Brain microvascular endothelial cell (primary cell): ENCODE measurements at regions not wholly inside any gene's neighbourhood (a gene's known extent, or its start where the extent isn't known, plus 50 kb on each side); places are given as distances from the start of the nearest gene placed in this dataset.

Experiments used
- DNase-seq: peaks from one replicate; pipeline ENCODE4 v3.0.0-alpha.2; 2020
- H3K27ac ChIP-seq: fragments of 250-450 bp; sonication (Bioruptor Pico); 2 replicates; pipeline ENCODE4 v1.5.1; 2020; ENCODE audit warnings: mild to moderate bottlenecking, moderate library complexity
- H3K27me3 ChIP-seq: fragments of 250-450 bp; sonication (Bioruptor Pico); replicated peaks from 2 replicates; pipeline ENCODE4 v1.5.1; 2020; ENCODE audit warnings: mild to moderate bottlenecking
- H3K36me3 ChIP-seq: fragments of 250-450 bp; sonication (Bioruptor Pico); replicated peaks from 2 replicates; pipeline ENCODE4 v1.5.1; 2020; ENCODE audit warnings: mild to moderate bottlenecking
- H3K4me3 ChIP-seq: 2 replicates; pipeline ENCODE4 v1.5.1; 2011; ENCODE audit warnings: low read depth, mild to moderate bottlenecking, control low read depth, low read length, moderate library complexity
- in situ Hi-C: cut with HindIII; loops from 2 replicates; pipeline ENCODE4 v1.10.0; 2017; ENCODE audit warnings: low sequenced_read_pairs, low pct_ligation_motif_present
- TF ChIP-seq, protein P1 (sequence below): IDR thresholded peaks from 2 replicates; pipeline ENCODE4 v1.5.1; 2011; ENCODE audit warnings: low read depth, mild to moderate bottlenecking, moderate library complexity, low read length, control low read depth, inconsistent platforms; ENCODE audit errors: missing control alignments

DNA sequence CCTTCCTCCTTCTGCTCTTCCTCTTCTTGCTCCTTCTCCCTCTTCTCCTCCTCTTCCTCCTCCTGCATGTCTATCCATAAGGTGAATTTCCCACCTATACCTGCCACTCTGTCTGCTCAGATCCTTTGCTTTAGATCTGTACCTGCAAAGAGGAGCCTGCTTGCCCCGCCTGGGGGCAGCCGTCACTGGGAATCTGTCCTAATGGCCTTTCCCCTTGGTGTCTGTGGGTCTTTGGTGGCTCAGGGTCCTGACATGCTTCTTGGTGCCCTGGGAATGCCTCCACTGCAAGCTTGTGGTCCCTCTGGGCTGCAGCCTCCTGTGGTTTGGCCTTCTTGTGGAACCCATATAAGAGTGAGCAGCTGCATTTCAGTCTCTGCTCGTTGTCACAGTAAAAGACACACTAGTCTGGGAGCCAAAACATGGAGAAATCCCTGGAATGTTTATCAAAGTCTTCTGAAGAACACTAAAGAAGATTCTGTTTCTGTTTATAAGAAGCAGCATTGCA lies 79.5 kb upstream of the CSF3R start:
- TF ChIP-seq, protein P1, sequence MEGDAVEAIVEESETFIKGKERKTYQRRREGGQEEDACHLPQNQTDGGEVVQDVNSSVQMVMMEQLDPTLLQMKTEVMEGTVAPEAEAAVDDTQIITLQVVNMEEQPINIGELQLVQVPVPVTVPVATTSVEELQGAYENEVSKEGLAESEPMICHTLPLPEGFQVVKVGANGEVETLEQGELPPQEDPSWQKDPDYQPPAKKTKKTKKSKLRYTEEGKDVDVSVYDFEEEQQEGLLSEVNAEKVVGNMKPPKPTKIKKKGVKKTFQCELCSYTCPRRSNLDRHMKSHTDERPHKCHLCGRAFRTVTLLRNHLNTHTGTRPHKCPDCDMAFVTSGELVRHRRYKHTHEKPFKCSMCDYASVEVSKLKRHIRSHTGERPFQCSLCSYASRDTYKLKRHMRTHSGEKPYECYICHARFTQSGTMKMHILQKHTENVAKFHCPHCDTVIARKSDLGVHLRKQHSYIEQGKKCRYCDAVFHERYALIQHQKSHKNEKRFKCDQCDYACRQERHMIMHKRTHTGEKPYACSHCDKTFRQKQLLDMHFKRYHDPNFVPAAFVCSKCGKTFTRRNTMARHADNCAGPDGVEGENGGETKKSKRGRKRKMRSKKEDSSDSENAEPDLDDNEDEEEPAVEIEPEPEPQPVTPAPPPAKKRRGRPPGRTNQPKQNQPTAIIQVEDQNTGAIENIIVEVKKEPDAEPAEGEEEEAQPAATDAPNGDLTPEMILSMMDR: no peak
- in situ Hi-C loops: no loop called here
- no peak for DNase-seq
- no peak overlapping the region for H3K27ac ChIP-seq
- no peaks in the 10 kb centered on the region for H3K27me3 ChIP-seq
- H3K36me3 ChIP-seq: no peaks in the 10 kb centered on the region
- no peak overlapping the region for H3K4me3 ChIP-seq

DNA sequence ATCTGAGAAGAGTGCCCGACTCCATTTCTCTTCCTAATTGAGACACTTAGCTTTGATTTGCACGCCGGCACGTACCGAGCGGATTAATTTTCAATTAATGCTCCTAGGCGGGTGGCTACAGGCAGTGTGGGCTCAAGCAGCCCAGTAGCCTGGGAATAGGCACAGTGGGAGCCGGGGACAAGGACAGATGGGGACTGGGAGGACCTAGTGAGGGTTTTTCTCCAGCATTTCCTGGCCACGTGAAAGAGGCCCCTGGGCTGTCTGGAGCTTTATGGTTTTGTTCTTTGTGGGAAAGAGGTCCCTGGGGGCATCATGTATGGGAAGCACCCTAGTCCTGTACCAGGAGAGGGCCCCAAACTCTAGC lies 78.6 kb upstream of the CSF3R start:
- Histone ChIP-seq H3K27ac (no peak overlapping the region), H3K4me3 (no peak overlapping the region), H3K27me3 (no peaks in the 10 kb centered on the region), H3K36me3 (no peaks in the 10 kb centered on the region)
- in situ Hi-C loops: no loop called here
- no peak for DNase-seq
- TF ChIP-seq, protein P1: no peak

DNA sequence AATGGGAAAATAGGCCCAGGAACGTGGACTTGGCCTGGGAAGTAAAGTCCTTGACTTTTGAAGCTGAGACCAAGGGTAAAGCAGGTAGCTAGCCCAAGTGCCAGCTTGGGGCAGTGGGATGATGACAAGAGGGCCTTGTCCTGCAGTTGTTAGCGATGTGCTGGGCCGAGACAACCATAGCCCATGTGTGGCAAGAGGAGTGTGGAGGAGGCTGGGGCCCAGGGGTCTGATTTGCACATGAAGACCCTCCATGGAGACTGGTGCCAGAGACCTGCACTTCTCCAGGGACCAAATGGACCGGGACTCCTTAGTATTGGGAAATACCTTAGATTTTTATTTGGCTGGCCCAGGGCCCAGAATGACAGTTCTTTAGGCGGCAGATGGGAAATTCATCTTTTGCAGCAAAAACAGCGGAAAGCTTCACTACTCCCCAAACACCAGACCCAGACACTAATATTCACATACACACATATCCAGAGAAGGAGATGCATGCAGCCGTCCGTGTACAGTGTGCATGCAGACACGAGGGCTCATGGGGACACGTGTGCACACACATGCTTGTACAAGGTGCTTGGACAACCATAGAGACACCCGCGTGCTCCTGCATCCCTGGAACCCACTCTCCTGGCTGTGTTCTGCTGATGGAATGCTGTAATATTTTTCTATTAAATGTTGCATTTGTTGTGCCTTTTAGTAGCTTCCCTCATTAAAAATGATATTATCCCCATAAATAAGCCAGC lies 78.1 kb upstream of the CSF3R start:
- TF ChIP-seq, protein P1: no peak
- Histone ChIP-seq H3K27ac (no peak overlapping the region), H3K27me3 (no peaks in the 10 kb centered on the region), H3K36me3 (no peaks in the 10 kb centered on the region), H3K4me3 (no peak overlapping the region)
- DNase-seq: no peak
- in situ Hi-C loops: no loop called here

DNA sequence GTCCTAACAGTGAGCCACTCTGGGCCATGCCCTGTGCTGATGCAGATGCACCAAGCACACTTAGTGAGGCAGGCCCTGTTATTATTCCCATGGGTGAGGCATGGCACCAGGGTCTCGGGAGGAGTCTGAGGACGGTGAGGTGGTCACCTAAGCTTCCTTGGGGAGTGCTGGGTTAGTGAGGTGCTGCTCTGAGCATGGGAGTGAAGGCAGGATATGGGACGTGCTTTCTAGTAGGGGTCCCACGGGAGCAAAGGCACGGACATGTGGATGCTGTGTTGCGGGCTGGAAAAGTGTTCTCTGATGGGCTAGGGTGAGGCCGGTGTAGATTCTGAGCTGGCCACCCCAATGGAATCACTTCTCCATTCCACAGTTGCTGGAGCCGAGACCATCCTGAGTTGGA lies 77.5 kb upstream of the CSF3R start:
- Histone ChIP-seq H3K27me3 (peaks cover 2% of the 10 kb centered on the region), H3K27ac (no peak overlapping the region), H3K4me3 (no peak overlapping the region), H3K36me3 (no peaks in the 10 kb centered on the region)
- in situ Hi-C loops: no loop called here
- TF ChIP-seq, protein P1: no peak
- no peak for DNase-seq

DNA sequence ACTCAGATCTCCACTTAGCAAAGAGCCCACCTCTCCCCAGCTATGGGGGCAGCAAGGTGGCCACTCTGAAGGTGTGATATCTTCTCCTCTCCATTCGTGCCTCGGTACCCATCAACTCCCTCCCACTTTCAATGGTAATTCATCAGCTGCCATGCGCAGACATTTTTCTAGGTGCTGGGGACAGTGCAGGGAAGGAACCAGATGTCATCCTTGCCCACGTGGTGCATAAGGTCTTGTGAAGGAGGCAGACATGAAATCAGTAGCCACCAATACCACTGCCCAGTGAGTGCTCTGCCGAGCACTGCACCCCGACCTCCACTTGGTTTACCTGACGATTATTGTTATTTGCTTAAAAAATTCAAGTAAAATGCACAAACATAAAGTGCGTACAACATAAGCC lies 76.3 kb upstream of the CSF3R start:
- in situ Hi-C loops: no loop called here
- no peak overlapping the region for H3K4me3 ChIP-seq
- peaks cover 2% of the 10 kb centered on the region for H3K27me3 ChIP-seq
- TF ChIP-seq, protein P1: no peak
- DNase-seq: no peak
- no peaks in the 10 kb centered on the region for H3K36me3 ChIP-seq
- H3K27ac ChIP-seq: no peak overlapping the region
